ENCODE measurements at regions not wholly inside any gene's neighbourhood (a gene's known extent, or its start where the extent isn't known, plus 50 kb on each side); places are given as distances from the start of the nearest gene placed in this dataset.

GRCh38 chr15:87720235-87720634 lies 536.3 kb downstream of the NTRK3 start:
- H3K9me3 ChIP-seq (replicated peaks; ENCODE audit: low read length): no peaks in the 10 kb centered on the region
- no peaks in the 10 kb centered on the region for H3K4me1 ChIP-seq (ENCODE audit: control insufficient read depth, insufficient read depth, low read length)
- H3K9ac ChIP-seq (ENCODE audit: low read depth, low read length): no peak overlapping the region
- H3K36me3 ChIP-seq (ENCODE audit: insufficient read depth, low read length): no peaks in the 10 kb centered on the region
- H3K4me3 ChIP-seq (ENCODE audit: low read length): no peak overlapping the region
- no peak overlapping the region for H3K4me2 ChIP-seq (ENCODE audit: low read length)
- peaks cover 30% of the 10 kb centered on the region for H3K27me3 ChIP-seq (ENCODE audit: control insufficient read depth, insufficient read depth, low read length)

GRCh38 chr15:87716422-87716821 lies 540.1 kb downstream of the NTRK3 start:
- H3K9me3 ChIP-seq (replicated peaks; ENCODE audit: low read length): no peaks in the 10 kb centered on the region

GRCh38 chr15:87715252-87715651 lies 541.3 kb downstream of the NTRK3 start:
- no peak overlapping the region for H3K4me2 ChIP-seq (ENCODE audit: low read length)
- H3K9me3 ChIP-seq (replicated peaks; ENCODE audit: low read length): no peaks in the 10 kb centered on the region
- H3K4me3 ChIP-seq (ENCODE audit: low read length): no peak overlapping the region
- H3K9ac ChIP-seq (ENCODE audit: low read depth, low read length): no peak overlapping the region
- peaks cover 22% of the 10 kb centered on the region for H3K27me3 ChIP-seq (ENCODE audit: control insufficient read depth, insufficient read depth, low read length)
- H3K36me3 ChIP-seq (ENCODE audit: insufficient read depth, low read length): no peaks in the 10 kb centered on the region
- H3K4me1 ChIP-seq (ENCODE audit: control insufficient read depth, insufficient read depth, low read length): no peaks in the 10 kb centered on the region

More at GRCh38 chr15:87716422-87716821, 540.1 kb downstream of the NTRK3 start:
- no peak overlapping the region for H3K4me2 ChIP-seq (ENCODE audit: low read length)
- no peak overlapping the region for H3K9ac ChIP-seq (ENCODE audit: low read depth, low read length)
- H3K4me1 ChIP-seq (ENCODE audit: control insufficient read depth, insufficient read depth, low read length): no peaks in the 10 kb centered on the region
- H3K4me3 ChIP-seq (ENCODE audit: low read length): no peak overlapping the region
- H3K27me3 ChIP-seq (ENCODE audit: control insufficient read depth, insufficient read depth, low read length): peaks cover 20% of the 10 kb centered on the region
- H3K36me3 ChIP-seq (ENCODE audit: insufficient read depth, low read length): no peaks in the 10 kb centered on the region

- Histone ChIP-seq H3K4me2 (ENCODE audit: low read length) (no peak overlapping the region), H3K4me1 (ENCODE audit: control insufficient read depth, insufficient read depth, low read length) (no peaks in the 10 kb centered on the region), H3K9me3 (replicated peaks; ENCODE audit: low read length) (no peaks in the 10 kb centered on the region), H3K4me3 (ENCODE audit: low read length) (no peak overlapping the region), H3K36me3 (ENCODE audit: insufficient read depth, low read length) (no peaks in the 10 kb centered on the region), H3K9ac (ENCODE audit: low read depth, low read length) (no peak overlapping the region), H3K27me3 (ENCODE audit: control insufficient read depth, insufficient read depth, low read length) (peaks cover 15% of the 10 kb centered on the region)
These were observed 543.1 kb downstream of the NTRK3 start for GRCh38 chr15:87713475-87713879.

GRCh38 chr15:87712211-87712610 lies 544.3 kb downstream of the NTRK3 start:
- Histone ChIP-seq H3K9ac (ENCODE audit: low read depth, low read length) (no peak overlapping the region), H3K4me2 (ENCODE audit: low read length) (no peak overlapping the region), H3K36me3 (ENCODE audit: insufficient read depth, low read length) (no peaks in the 10 kb centered on the region), H3K27me3 (ENCODE audit: control insufficient read depth, insufficient read depth, low read length) (peaks cover 15% of the 10 kb centered on the region), H3K9me3 (replicated peaks; ENCODE audit: low read length) (no peaks in the 10 kb centered on the region), H3K4me1 (ENCODE audit: control insufficient read depth, insufficient read depth, low read length) (no peaks in the 10 kb centered on the region), H3K4me3 (ENCODE audit: low read length) (no peak overlapping the region)

- Histone ChIP-seq H3K4me1 (ENCODE audit: control insufficient read depth, insufficient read depth, low read length) (no peaks in the 10 kb centered on the region), H3K27me3 (ENCODE audit: control insufficient read depth, insufficient read depth, low read length) (peaks cover 17% of the 10 kb centered on the region), H3K4me3 (ENCODE audit: low read length) (no peak overlapping the region), H3K9me3 (replicated peaks; ENCODE audit: low read length) (no peaks in the 10 kb centered on the region), H3K9ac (ENCODE audit: low read depth, low read length) (no peak overlapping the region), H3K36me3 (ENCODE audit: insufficient read depth, low read length) (no peaks in the 10 kb centered on the region), H3K4me2 (ENCODE audit: low read length) (no peak overlapping the region)
These were observed 545.5 kb downstream of the NTRK3 start for GRCh38 chr15:87711026-87711425.

GRCh38 chr15:87710406-87710805 lies 546.1 kb downstream of the NTRK3 start:
- no peaks in the 10 kb centered on the region for H3K4me1 ChIP-seq (ENCODE audit: control insufficient read depth, insufficient read depth, low read length)
- no peak overlapping the region for H3K9ac ChIP-seq (ENCODE audit: low read depth, low read length)
- no peaks in the 10 kb centered on the region for H3K9me3 ChIP-seq (replicated peaks; ENCODE audit: low read length)
- H3K4me3 ChIP-seq (ENCODE audit: low read length): no peak overlapping the region
- no peaks in the 10 kb centered on the region for H3K36me3 ChIP-seq (ENCODE audit: insufficient read depth, low read length)
- no peak overlapping the region for H3K4me2 ChIP-seq (ENCODE audit: low read length)
- H3K27me3 ChIP-seq (ENCODE audit: control insufficient read depth, insufficient read depth, low read length): peaks cover 16% of the 10 kb centered on the region

GRCh38 chr15:87707566-87708130 lies 548.9 kb downstream of the NTRK3 start:
- Histone ChIP-seq H3K4me1 (ENCODE audit: control insufficient read depth, insufficient read depth, low read length) (no peaks in the 10 kb centered on the region), H3K4me2 (ENCODE audit: low read length) (no peak overlapping the region), H3K36me3 (ENCODE audit: insufficient read depth, low read length) (no peaks in the 10 kb centered on the region), H3K4me3 (ENCODE audit: low read length) (no peak overlapping the region), H3K27me3 (ENCODE audit: control insufficient read depth, insufficient read depth, low read length) (peaks cover 16% of the 10 kb centered on the region), H3K9ac (ENCODE audit: low read depth, low read length) (no peak overlapping the region), H3K9me3 (replicated peaks; ENCODE audit: low read length) (no peaks in the 10 kb centered on the region)

- Histone ChIP-seq H3K27me3 (ENCODE audit: control insufficient read depth, insufficient read depth, low read length) (peaks cover 15% of the 10 kb centered on the region), H3K4me1 (ENCODE audit: control insufficient read depth, insufficient read depth, low read length) (no peaks in the 10 kb centered on the region), H3K9ac (ENCODE audit: low read depth, low read length) (no peak overlapping the region), H3K4me3 (ENCODE audit: low read length) (no peak overlapping the region), H3K4me2 (ENCODE audit: low read length) (no peak overlapping the region), H3K36me3 (ENCODE audit: insufficient read depth, low read length) (no peaks in the 10 kb centered on the region), H3K9me3 (replicated peaks; ENCODE audit: low read length) (no peaks in the 10 kb centered on the region)
These were observed 549.5 kb downstream of the NTRK3 start for GRCh38 chr15:87707071-87707470.

- Histone ChIP-seq H3K9ac (ENCODE audit: low read depth, low read length) (no peak overlapping the region), H3K27me3 (ENCODE audit: control insufficient read depth, insufficient read depth, low read length) (peaks cover 13% of the 10 kb centered on the region), H3K4me2 (ENCODE audit: low read length) (no peak overlapping the region)
These were observed 550.5 kb downstream of the NTRK3 start for GRCh38 chr15:87706001-87706400.

GRCh38 chr15:87704276-87704675 lies 552.3 kb downstream of the NTRK3 start:
- Histone ChIP-seq H3K4me1 (ENCODE audit: control insufficient read depth, insufficient read depth, low read length) (no peaks in the 10 kb centered on the region), H3K9me3 (replicated peaks; ENCODE audit: low read length) (no peaks in the 10 kb centered on the region), H3K27me3 (ENCODE audit: control insufficient read depth, insufficient read depth, low read length) (peaks cover 12% of the 10 kb centered on the region), H3K9ac (ENCODE audit: low read depth, low read length) (no peak overlapping the region), H3K4me3 (ENCODE audit: low read length) (no peak overlapping the region), H3K36me3 (ENCODE audit: insufficient read depth, low read length) (no peaks in the 10 kb centered on the region), H3K4me2 (ENCODE audit: low read length) (no peak overlapping the region)

More at GRCh38 chr15:87706001-87706400, 550.5 kb downstream of the NTRK3 start:
- Histone ChIP-seq H3K9me3 (replicated peaks; ENCODE audit: low read length) (no peaks in the 10 kb centered on the region), H3K4me3 (ENCODE audit: low read length) (no peak overlapping the region), H3K36me3 (ENCODE audit: insufficient read depth, low read length) (no peaks in the 10 kb centered on the region), H3K4me1 (ENCODE audit: control insufficient read depth, insufficient read depth, low read length) (no peaks in the 10 kb centered on the region)

- no peak overlapping the region for H3K4me2 ChIP-seq (ENCODE audit: low read length)
- H3K4me1 ChIP-seq (ENCODE audit: control insufficient read depth, insufficient read depth, low read length): no peaks in the 10 kb centered on the region
- no peaks in the 10 kb centered on the region for H3K36me3 ChIP-seq (ENCODE audit: insufficient read depth, low read length)
- peaks cover 12% of the 10 kb centered on the region for H3K27me3 ChIP-seq (ENCODE audit: control insufficient read depth, insufficient read depth, low read length)
- H3K9me3 ChIP-seq (replicated peaks; ENCODE audit: low read length): no peaks in the 10 kb centered on the region
- no peak overlapping the region for H3K9ac ChIP-seq (ENCODE audit: low read depth, low read length)
- H3K4me3 ChIP-seq (ENCODE audit: low read length): no peak overlapping the region
These were observed 553.0 kb downstream of the NTRK3 start for GRCh38 chr15:87703327-87704111.

Data from skeletal muscle satellite cell (primary cell).